Thyroid gland (tissue), 4 donors: ENCODE measurements at regions not wholly inside any gene's neighbourhood (a gene's known extent, or its start where the extent isn't known, plus 50 kb on each side); places are given as distances from the start of the nearest gene placed in this dataset.

Experiments
- POLR2A ChIP-seq, 2 donors: fragments of 450-650 bp; IDR thresholded peaks; one replicate each; pipeline ENCODE4 v1.6.1; 2017; ENCODE audit warnings: antibody characterized with exemption in 2 of 2, mild to moderate bottlenecking in 2 of 2, moderate library complexity in 1 of 2
- TF ChIP-seq, protein P1 (sequence below), 6 experiments: fragments of 200-600 bp in 3 of 6; fragments of 450-650 bp in 3 of 6; sonication (generic) in 3 of 6; IDR thresholded peaks; one replicate each; pipeline ENCODE4 v1.5.1; 2016 to 2019; ENCODE audit warnings: antibody characterized with exemption in 6 of 6, mild to moderate bottlenecking in 2 of 6, inconsistent platforms in 1 of 6, moderate library complexity in 1 of 6

DNA sequence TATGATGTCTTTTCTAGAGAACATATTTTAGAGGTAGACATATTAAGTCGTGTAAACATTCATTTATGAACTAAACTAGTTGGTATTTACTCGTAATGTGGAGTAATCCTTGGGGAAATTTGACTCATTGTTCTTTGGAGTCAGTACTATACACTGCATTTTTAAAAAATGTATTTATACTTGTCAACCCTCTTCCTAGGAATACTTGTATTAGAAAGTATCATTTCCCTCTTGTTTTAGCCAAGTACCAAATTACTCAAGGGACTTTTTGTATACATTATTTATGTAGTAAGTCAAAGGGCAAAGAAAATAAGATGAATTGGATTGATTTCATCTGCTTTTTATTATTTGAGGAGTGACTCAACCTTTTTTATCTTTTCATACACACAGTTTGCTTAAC, 248.1 kb upstream of the IZUMO3 start:
- TF ChIP-seq, protein P1, sequence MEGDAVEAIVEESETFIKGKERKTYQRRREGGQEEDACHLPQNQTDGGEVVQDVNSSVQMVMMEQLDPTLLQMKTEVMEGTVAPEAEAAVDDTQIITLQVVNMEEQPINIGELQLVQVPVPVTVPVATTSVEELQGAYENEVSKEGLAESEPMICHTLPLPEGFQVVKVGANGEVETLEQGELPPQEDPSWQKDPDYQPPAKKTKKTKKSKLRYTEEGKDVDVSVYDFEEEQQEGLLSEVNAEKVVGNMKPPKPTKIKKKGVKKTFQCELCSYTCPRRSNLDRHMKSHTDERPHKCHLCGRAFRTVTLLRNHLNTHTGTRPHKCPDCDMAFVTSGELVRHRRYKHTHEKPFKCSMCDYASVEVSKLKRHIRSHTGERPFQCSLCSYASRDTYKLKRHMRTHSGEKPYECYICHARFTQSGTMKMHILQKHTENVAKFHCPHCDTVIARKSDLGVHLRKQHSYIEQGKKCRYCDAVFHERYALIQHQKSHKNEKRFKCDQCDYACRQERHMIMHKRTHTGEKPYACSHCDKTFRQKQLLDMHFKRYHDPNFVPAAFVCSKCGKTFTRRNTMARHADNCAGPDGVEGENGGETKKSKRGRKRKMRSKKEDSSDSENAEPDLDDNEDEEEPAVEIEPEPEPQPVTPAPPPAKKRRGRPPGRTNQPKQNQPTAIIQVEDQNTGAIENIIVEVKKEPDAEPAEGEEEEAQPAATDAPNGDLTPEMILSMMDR (IDR thresholded peaks at IDR 0.05) = no peak
- no peak for TF ChIP-seq POLR2A (IDR thresholded peaks at IDR 0.05)
